MCF 10A (cell line): ENCODE measurements at regions not wholly inside any gene's neighbourhood (a gene's known extent, or its start where the extent isn't known, plus 50 kb on each side); places are given as distances from the start of the nearest gene placed in this dataset.

Experiments used
- BruUV-seq: library from RNA; stranded (reverse); fragments of 400-500 nt; replicated peaks from 2 replicates; lab custom pipeline; 2021; lab: Mats Ljungman, UMichigan
- CTCF ChIA-PET: fragments of 300-600 bp; sonication (Branson Sonifier 250); formaldehyde crosslinking; extraction: SDS; loops from one replicate; lab custom pipeline; 2021; ENCODE audit warnings: antibody characterized with exemption, inconsistent platforms; lab: Yijun Ruan, JAX
- POLR2A ChIA-PET: fragments of 300-600, 350-650 bp; sonication (Branson Sonifier 250); formaldehyde crosslinking; extraction: SDS; loops from one replicate; lab custom pipeline; 2020; ENCODE audit warnings: antibody characterized with exemption, inconsistent platforms; lab: Yijun Ruan, JAX
- DNase-seq: peaks from one replicate; pipeline ENCODE4 v3.0.0-alpha.2; 2018; ENCODE audit not compliant: unreplicated experiment
- H3K27ac Mint-ChIP-seq: one replicate; pipeline ENCODE4 v1.8.0; 2022; ENCODE audit warnings: mild to moderate bottlenecking, low read depth, mixed read lengths; ENCODE audit not compliant: unreplicated experiment
- H3K27me3 Mint-ChIP-seq: one replicate; pipeline ENCODE4 v1.8.0; 2022; ENCODE audit warnings: mixed read lengths; ENCODE audit not compliant: insufficient read depth, unreplicated experiment
- H3K36me3 Mint-ChIP-seq: one replicate; pipeline ENCODE4 v1.8.0; 2022; ENCODE audit warnings: mild to moderate bottlenecking, moderate library complexity, mixed read lengths; ENCODE audit not compliant: insufficient read depth, unreplicated experiment
- H3K4me1 Mint-ChIP-seq: one replicate; pipeline ENCODE4 v1.8.0; 2022; ENCODE audit warnings: mixed read lengths; ENCODE audit not compliant: insufficient read depth, unreplicated experiment
- H3K4me3 Mint-ChIP-seq: one replicate; pipeline ENCODE4 v1.8.0; 2022; ENCODE audit warnings: mild to moderate bottlenecking, moderate library complexity, mixed read lengths; ENCODE audit not compliant: unreplicated experiment
- H3K9me3 Mint-ChIP-seq: one replicate; pipeline ENCODE4 v1.8.0; 2022; ENCODE audit warnings: mixed read lengths; ENCODE audit not compliant: unreplicated experiment
- intact Hi-C: fragments of 100-400 bp; cut with micrococcal nuclease; formaldehyde crosslinking; loops from 2 replicates; pipeline ENCODE4 v1.14.1; 2022
- TF ChIP-seq, protein P1 (sequence below): fragments of 200-600 bp; IDR thresholded peaks from one replicate; pipeline ENCODE4 v1.8.0; 2022; ENCODE audit warnings: antibody characterized with exemption, mild to moderate bottlenecking; ENCODE audit not compliant: unreplicated experiment

DNA sequence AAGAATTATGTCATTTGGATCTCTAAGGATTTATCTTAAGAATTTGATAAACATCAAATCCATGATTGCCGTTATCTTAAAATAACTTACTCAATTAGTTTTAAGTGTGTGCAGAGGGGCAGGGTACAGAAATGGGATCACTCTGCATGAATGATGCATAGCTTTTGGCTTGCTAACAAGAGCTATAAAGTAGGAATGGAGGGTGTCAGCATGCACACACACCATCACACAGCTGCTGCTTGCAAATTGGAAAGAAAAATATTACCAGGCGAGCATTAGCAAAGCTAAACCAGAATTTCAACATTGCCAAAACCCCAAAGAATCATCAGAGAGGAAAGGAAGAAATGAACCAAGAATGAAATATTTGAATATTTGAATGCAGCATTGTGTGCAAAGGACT is 580.6 kb downstream of the LMO7 start:
- Mint-ChIP-seq H3K4me1 (no peaks in the 10 kb centered on the region), H3K36me3 (no peaks in the 10 kb centered on the region), H3K4me3 (no peak overlapping the region), H3K27ac (no peak overlapping the region), H3K9me3 (no peaks in the 10 kb centered on the region), H3K27me3 (no peaks in the 10 kb centered on the region)
- intact Hi-C loops = no loop called here
- CTCF ChIA-PET = interaction anchor here (0.5 kb wide), 1 partner anchor 348 kb away, joined by 4 read pairs; no protein-coding TSS in a partner anchor
- POLR2A ChIA-PET = no interaction called here
- BruUV-seq = no TSS peak
- no peak for DNase-seq
- TF ChIP-seq, protein P1, sequence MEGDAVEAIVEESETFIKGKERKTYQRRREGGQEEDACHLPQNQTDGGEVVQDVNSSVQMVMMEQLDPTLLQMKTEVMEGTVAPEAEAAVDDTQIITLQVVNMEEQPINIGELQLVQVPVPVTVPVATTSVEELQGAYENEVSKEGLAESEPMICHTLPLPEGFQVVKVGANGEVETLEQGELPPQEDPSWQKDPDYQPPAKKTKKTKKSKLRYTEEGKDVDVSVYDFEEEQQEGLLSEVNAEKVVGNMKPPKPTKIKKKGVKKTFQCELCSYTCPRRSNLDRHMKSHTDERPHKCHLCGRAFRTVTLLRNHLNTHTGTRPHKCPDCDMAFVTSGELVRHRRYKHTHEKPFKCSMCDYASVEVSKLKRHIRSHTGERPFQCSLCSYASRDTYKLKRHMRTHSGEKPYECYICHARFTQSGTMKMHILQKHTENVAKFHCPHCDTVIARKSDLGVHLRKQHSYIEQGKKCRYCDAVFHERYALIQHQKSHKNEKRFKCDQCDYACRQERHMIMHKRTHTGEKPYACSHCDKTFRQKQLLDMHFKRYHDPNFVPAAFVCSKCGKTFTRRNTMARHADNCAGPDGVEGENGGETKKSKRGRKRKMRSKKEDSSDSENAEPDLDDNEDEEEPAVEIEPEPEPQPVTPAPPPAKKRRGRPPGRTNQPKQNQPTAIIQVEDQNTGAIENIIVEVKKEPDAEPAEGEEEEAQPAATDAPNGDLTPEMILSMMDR = no peak

DNA sequence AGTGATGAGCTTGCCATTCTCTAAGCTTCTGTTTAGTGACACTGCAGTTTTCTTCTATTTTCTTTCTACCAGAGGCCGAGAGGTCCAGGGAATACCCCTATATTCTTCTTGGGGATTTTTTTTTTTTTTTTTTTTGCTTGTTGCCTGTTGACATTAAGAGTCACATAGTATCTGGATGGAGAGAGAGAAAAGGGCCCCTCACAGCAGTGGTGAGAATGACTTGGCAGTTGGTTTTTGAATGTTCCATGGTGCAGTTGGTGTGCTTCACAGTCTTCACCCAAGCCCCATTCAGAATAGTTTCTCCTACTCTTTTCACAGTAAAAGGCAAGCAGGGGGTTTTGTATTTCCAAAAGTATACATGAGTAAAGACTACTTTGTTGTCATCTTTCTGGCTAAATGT is 577.9 kb downstream of the LMO7 start:
- intact Hi-C loops = no loop called here
- POLR2A ChIA-PET = no interaction called here
- no peaks in the 10 kb centered on the region for H3K36me3 Mint-ChIP-seq
- no peak overlapping the region for H3K27ac Mint-ChIP-seq
- CTCF ChIA-PET = no interaction called here
- TF ChIP-seq, protein P1 = no peak
- no peak overlapping the region for H3K4me3 Mint-ChIP-seq
- no peaks in the 10 kb centered on the region for H3K9me3 Mint-ChIP-seq
- no peaks in the 10 kb centered on the region for H3K27me3 Mint-ChIP-seq
- no peak for DNase-seq
- H3K4me1 Mint-ChIP-seq = no peaks in the 10 kb centered on the region
- BruUV-seq = no TSS peak

DNA sequence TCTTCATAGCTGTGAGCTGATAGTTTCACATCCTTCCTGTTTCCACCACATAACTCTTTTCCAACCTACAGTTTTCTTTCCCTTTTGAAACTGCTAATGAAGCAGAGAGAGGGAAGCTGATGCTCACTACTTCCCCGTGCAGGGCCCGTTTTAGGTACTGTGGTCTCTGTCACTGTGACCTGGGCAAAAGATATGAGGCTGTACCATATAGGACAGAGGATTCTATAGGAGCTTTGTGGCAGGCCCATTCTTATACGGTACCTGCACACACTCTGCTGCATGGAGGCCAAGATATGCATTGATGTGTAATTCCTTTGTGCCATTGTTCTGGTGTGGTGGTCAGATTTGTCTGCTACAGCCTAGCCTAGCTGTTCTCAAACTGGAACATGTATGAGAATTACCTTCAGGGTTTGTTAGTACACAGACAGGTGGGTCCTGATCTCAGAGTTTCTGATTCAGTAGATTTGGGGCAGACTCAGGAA is 577.3 kb downstream of the LMO7 start:
- BruUV-seq = no TSS peak
- CTCF ChIA-PET = interaction anchor here (0.6 kb wide), 1 partner anchor 458 kb away, joined by 3 read pairs; no protein-coding TSS in a partner anchor
- H3K27me3 Mint-ChIP-seq = no peaks in the 10 kb centered on the region

DNA sequence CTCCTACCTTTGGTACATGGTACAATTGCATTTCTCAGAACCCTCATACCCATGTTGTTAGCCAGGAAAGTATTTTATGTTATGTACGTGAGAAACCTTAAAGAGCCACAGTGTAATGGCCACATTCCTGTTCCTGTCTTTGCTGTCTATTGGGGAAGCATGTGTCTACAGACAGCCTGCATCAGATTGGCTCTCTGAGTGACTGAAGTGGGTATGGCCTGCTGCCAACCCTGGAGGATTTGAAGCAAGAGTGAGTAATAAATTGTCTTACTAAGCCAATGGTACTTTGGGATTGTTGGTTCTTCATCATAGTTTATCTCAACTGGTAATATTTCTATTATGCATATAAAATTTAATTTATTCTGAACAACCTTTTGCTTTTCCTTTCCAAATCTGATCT is 574.1 kb downstream of the LMO7 start:
- H3K27me3 Mint-ChIP-seq = no peaks in the 10 kb centered on the region
- TF ChIP-seq, protein P1 = no peak
- no peak overlapping the region for H3K4me3 Mint-ChIP-seq
- no peaks in the 10 kb centered on the region for H3K4me1 Mint-ChIP-seq
- H3K36me3 Mint-ChIP-seq = no peaks in the 10 kb centered on the region
- intact Hi-C loops = no loop called here
- POLR2A ChIA-PET = no interaction called here
- CTCF ChIA-PET = no interaction called here
- BruUV-seq = no TSS peak
- H3K27ac Mint-ChIP-seq = no peak overlapping the region
- no peaks in the 10 kb centered on the region for H3K9me3 Mint-ChIP-seq
- peak; percentile 60 for DNase-seq

More for the DNA sequence above, 577.3 kb downstream of the LMO7 start:
- Mint-ChIP-seq H3K36me3 (no peaks in the 10 kb centered on the region), H3K9me3 (no peaks in the 10 kb centered on the region), H3K4me3 (no peak overlapping the region), H3K4me1 (no peaks in the 10 kb centered on the region), H3K27ac (no peak overlapping the region)
- TF ChIP-seq, protein P1 = no peak
- POLR2A ChIA-PET = no interaction called here
- DNase-seq = no peak
- intact Hi-C loops = no loop called here
